ENCODE measurements at regions not wholly inside any gene's neighbourhood (a gene's known extent, or its start where the extent isn't known, plus 50 kb on each side); places are given as distances from the start of the nearest gene placed in this dataset.

DNA sequence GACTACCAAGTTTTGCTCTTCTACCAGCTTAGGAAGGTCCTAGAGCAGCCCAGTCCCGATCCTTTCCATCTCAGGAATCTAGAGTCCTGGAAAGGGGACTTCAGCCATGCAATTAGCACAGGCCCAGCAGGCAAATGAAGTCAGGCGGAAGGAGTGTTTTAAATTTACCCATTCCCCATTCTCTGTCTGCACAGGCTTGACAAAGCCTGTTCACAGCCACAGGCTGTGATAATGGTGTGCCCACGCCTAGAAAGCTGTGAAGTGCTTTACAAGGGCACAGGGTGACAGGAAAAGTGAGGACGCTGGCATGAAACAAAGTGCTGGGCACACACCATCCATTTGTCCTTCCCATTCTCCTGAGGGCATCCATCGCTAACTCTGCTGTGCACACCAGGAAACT, 79.0 kb downstream of the PITPNM2 start:
- H3K4me3 Mint-ChIP-seq = no peak overlapping the region
- H3K36me3 Mint-ChIP-seq (ENCODE audit: low read depth) = no peaks in the 10 kb centered on the region
- no peaks in the 10 kb centered on the region for H3K9me3 Mint-ChIP-seq
- H3K27me3 Mint-ChIP-seq (ENCODE audit: insufficient read depth) = peaks cover 27% of the 10 kb centered on the region
- no peak for DNase-seq
- H3K27ac Mint-ChIP-seq = no peak overlapping the region
- TF ChIP-seq, protein P1, sequence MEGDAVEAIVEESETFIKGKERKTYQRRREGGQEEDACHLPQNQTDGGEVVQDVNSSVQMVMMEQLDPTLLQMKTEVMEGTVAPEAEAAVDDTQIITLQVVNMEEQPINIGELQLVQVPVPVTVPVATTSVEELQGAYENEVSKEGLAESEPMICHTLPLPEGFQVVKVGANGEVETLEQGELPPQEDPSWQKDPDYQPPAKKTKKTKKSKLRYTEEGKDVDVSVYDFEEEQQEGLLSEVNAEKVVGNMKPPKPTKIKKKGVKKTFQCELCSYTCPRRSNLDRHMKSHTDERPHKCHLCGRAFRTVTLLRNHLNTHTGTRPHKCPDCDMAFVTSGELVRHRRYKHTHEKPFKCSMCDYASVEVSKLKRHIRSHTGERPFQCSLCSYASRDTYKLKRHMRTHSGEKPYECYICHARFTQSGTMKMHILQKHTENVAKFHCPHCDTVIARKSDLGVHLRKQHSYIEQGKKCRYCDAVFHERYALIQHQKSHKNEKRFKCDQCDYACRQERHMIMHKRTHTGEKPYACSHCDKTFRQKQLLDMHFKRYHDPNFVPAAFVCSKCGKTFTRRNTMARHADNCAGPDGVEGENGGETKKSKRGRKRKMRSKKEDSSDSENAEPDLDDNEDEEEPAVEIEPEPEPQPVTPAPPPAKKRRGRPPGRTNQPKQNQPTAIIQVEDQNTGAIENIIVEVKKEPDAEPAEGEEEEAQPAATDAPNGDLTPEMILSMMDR (IDR thresholded peaks at IDR 0.05) = no peak
- peaks cover 25% of the 10 kb centered on the region for H3K4me1 Mint-ChIP-seq (ENCODE audit: low read depth)

DNA sequence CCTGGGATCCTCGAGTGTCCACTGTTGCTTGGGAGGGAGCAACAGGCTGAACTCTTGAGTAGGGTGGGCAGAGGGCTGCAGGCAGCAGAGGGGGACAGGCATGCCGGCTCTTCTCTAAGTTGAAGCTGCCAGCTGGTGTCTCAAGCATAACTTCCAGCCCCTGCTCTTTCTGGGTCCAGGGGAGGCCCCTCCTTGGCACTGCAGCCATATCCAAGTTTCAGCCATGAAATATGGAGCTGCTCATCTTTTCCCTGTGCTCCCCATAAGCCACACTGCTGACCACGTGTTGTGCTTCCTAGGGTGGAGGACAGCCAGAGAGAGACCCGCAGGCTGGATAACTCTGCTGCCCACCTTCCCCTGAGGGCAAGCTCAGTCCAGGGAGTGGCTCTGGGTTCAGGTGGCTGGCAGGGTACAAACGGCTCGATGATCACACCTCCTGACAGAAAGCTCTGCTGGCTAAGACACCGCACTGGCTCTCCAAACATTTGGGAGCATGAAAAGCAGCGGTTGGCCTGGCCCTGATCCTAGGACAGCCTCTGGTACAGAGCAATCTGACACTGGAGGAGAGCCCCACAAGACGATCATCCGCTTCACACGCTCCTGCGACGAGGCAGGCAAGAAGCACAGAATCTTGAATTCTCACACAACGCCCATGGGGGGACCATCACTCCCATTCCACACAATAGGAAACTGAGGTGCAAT, 79.6 kb downstream of the PITPNM2 start:
- Mint-ChIP-seq H3K4me3 (no peak overlapping the region), H3K9me3 (no peaks in the 10 kb centered on the region), H3K4me1 (ENCODE audit: low read depth) (peaks cover 19% of the 10 kb centered on the region), H3K36me3 (ENCODE audit: low read depth) (no peaks in the 10 kb centered on the region), H3K27ac (no peak overlapping the region), H3K27me3 (ENCODE audit: insufficient read depth) (peaks cover 21% of the 10 kb centered on the region)
- TF ChIP-seq, protein P1 (IDR thresholded peaks at IDR 0.05) = no peak
- no peak for DNase-seq

DNA sequence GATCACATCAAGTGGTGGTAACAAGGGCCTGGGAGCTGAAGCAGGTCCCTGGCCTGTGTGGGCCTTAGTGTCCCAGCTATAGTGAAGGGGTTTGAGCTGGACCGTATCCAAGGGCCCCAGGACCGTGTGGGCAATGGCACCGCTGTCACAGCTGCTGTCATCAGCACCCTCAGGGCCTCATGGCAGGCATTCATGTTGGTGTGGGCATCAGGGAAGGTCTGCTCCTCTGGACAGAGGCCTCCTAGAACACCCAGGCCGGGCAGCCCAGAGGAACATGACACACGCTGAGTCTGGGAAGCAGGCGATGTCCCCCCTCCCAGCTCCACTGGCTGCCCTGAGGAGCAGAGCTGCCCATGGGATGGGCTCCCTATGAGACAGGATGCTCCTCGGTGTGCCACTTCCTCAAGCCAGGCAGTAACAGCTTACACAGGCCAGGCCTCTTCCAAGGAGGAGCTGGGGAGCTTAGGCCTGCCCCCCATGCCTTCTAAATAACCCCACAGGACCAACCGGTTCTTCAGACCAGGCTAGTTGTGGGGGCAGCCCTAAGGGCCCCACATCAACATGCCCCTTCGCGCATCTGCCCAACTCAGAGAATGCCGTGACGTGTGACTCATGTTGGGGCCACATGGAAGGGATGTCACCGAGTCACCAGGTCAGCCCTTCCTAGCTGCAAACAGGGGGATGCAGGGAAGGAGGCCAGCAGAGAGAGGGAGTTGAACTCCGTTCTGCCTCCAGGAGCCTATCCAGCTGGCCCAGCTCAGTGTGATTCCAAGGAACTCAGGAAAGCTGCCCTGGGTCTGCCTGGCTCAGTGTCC, 80.4 kb downstream of the PITPNM2 start:
- H3K4me3 Mint-ChIP-seq = no peak overlapping the region
- H3K36me3 Mint-ChIP-seq (ENCODE audit: low read depth) = no peaks in the 10 kb centered on the region
- TF ChIP-seq, protein P1 (IDR thresholded peaks at IDR 0.05) = no peak
- H3K4me1 Mint-ChIP-seq (ENCODE audit: low read depth) = peaks cover 12% of the 10 kb centered on the region
- H3K9me3 Mint-ChIP-seq = no peaks in the 10 kb centered on the region
- no peak for DNase-seq
- no peak overlapping the region for H3K27ac Mint-ChIP-seq
- peaks cover 14% of the 10 kb centered on the region for H3K27me3 Mint-ChIP-seq (ENCODE audit: insufficient read depth)

DNA sequence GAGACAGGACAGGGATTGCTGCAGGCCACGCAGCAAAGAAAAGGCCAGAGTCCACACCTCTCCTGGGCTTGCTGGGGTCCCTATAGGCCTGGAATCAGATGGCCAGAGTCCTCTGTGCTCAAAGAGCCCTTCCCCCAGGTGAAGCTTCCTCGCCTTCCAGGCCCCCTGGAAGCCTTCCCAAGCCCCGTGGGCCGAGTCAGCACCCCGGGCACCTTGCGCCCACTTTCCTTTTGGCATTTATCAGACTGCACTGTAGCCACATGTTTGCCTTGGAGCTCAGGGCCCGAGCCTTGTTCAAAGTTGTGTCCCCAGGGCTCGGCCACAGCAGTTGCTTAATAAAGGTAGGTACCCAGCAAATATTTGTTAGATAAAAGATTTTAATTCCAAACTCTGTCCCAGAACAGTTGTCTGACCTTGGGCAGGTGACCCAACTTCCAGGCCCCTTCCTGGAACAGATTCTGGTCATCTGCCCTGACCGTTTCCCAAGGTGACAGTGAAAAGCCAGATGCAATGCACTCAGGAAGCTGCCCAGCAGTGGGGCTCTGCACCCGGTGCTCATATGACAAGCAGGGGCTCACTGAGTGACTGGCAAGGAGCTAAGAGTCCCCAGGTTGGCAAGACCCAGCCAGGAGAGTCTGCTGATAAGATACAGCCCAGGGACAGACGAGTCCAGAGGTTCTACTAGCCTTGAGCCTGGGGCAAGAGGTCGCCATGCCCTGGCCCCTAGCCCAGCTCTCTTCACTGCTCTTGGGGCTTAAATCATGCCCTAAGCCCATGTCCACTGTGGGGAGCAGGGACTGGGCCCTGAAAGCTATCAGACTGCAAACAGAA, 81.2 kb downstream of the PITPNM2 start:
- TF ChIP-seq, protein P1 (IDR thresholded peaks at IDR 0.05) = no peak
- no peaks in the 10 kb centered on the region for H3K36me3 Mint-ChIP-seq (ENCODE audit: low read depth)
- no peaks in the 10 kb centered on the region for H3K9me3 Mint-ChIP-seq
- peaks cover 10% of the 10 kb centered on the region for H3K27me3 Mint-ChIP-seq (ENCODE audit: insufficient read depth)
- peaks cover 7% of the 10 kb centered on the region for H3K4me1 Mint-ChIP-seq (ENCODE audit: low read depth)
- no peak for DNase-seq
- H3K4me3 Mint-ChIP-seq = no peak overlapping the region
- H3K27ac Mint-ChIP-seq = no peak overlapping the region

DNA sequence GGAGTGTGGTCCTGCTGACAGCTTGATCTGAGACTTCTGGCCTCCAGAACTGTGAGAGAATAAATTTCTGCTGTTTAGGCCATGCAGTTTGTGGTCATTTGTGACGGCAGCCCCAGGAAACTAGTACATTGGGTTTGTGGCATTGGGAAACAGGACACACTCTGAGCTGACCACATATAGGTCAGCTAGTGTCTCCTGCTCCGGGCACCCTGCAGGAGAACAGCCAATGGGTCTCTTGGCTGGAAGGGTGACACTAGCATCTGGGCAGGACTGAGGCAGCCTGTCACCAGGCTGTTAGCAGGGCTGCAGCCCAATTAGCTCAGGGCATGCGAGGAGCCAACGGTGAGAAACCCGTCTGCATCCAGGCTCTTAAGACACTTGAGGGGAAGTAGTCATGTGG, 83.2 kb downstream of the PITPNM2 start:
- Mint-ChIP-seq H3K36me3 (ENCODE audit: low read depth) (no peaks in the 10 kb centered on the region), H3K27ac (no peak overlapping the region), H3K4me1 (ENCODE audit: low read depth) (peaks cover 20% of the 10 kb centered on the region), H3K9me3 (no peaks in the 10 kb centered on the region), H3K27me3 (ENCODE audit: insufficient read depth) (peaks cover 6% of the 10 kb centered on the region), H3K4me3 (no peak overlapping the region)
- TF ChIP-seq, protein P1 (IDR thresholded peaks at IDR 0.05) = no peak
- no peak for DNase-seq
